Caco-2 (cell line): ENCODE measurements at regions not wholly inside any gene's neighbourhood (a gene's known extent, or its start where the extent isn't known, plus 50 kb on each side); places are given as distances from the start of the nearest gene placed in this dataset.

ENCODE experiments used
- BruUV-seq: library from RNA; stranded (reverse); fragments of 400-500 nt; replicated peaks from 2 replicates; lab custom pipeline; 2021; lab: Mats Ljungman, UMichigan
- CTCF ChIA-PET: fragments of 300-600 bp; sonication (Branson Sonifier 250); formaldehyde crosslinking; loops from one replicate; lab custom pipeline; 2022; ENCODE audit warnings: antibody characterized with exemption; lab: Charles Lee
- POLR2A ChIA-PET: fragments of 300-600 bp; sonication (Branson Sonifier 250); formaldehyde crosslinking; loops from one replicate; lab custom pipeline; 2022; ENCODE audit warnings: antibody characterized with exemption; lab: Charles Lee
- DNase-seq, 2 experiments: peaks; one replicate each; pipeline versions ENCODE4 v3.0.0 to v3.0.0-alpha.2; 2020 to 2022
- H3K27me3 ChIP-seq: replicated peaks from 2 replicates; pipeline ENCODE4 v1.6.0; 2011; ENCODE audit warnings: low read length; ENCODE audit not compliant: control insufficient read depth, insufficient read depth
- H3K36me3 ChIP-seq: 2 replicates; pipeline ENCODE4 v1.5.1; 2011; ENCODE audit warnings: low read length; ENCODE audit not compliant: control insufficient read depth, insufficient read depth
- H3K4me1 ChIP-seq: fragments of 250-450 bp; sonication (Bioruptor Pico); 2 replicates; pipeline ENCODE4 v1.5.1; 2020; ENCODE audit warnings: mild to moderate bottlenecking
- H3K4me3 ChIP-seq: 2 replicates; pipeline ENCODE4 v1.5.1; 2011; ENCODE audit warnings: low read depth, mild to moderate bottlenecking, control low read depth, low read length
- H3K9me3 ChIP-seq: fragments of 250-450 bp; sonication (Bioruptor Pico); 2 replicates; pipeline ENCODE4 v1.5.1; 2020; ENCODE audit warnings: mild to moderate bottlenecking, moderate library complexity
- H3K27ac Mint-ChIP-seq: one replicate; pipeline ENCODE4 v1.8.0; 2022; ENCODE audit warnings: mixed read lengths; ENCODE audit not compliant: unreplicated experiment
- H3K27me3 Mint-ChIP-seq: one replicate; pipeline ENCODE4 v1.8.0; 2022; ENCODE audit warnings: mixed read lengths; ENCODE audit not compliant: insufficient read depth, unreplicated experiment
- H3K36me3 Mint-ChIP-seq: one replicate; pipeline ENCODE4 v1.8.0; 2022; ENCODE audit warnings: mild to moderate bottlenecking, mixed read lengths; ENCODE audit not compliant: insufficient read depth, unreplicated experiment
- H3K4me1 Mint-ChIP-seq: one replicate; pipeline ENCODE4 v1.8.0; 2022; ENCODE audit warnings: low read depth, mixed read lengths; ENCODE audit not compliant: unreplicated experiment
- H3K4me3 Mint-ChIP-seq: one replicate; pipeline ENCODE4 v1.8.0; 2022; ENCODE audit warnings: mild to moderate bottlenecking, moderate library complexity, mixed read lengths; ENCODE audit not compliant: unreplicated experiment
- H3K9me3 Mint-ChIP-seq: one replicate; pipeline ENCODE4 v1.8.0; 2022; ENCODE audit warnings: mixed read lengths; ENCODE audit not compliant: unreplicated experiment
- intact Hi-C: fragments of 100-400 bp; cut with micrococcal nuclease; formaldehyde crosslinking; loops from one replicate; pipeline ENCODE4 v1.10.0; 2022; ENCODE audit not compliant: unreplicated experiment
- TF ChIP-seq, protein P1 (sequence below), 2 experiments: fragments of 200-600 bp in 1 of 2; IDR thresholded peaks; 1 replicate in 1 of 2; 2 replicates in 1 of 2; pipeline versions ENCODE4 v1.5.1 to v1.8.0; 2011 to 2022; ENCODE audit warnings: antibody characterized with exemption in 1 of 2, control low read depth in 1 of 2, inconsistent platforms in 1 of 2, low read depth in 1 of 2, low read length in 1 of 2, mild to moderate bottlenecking in 1 of 2, moderate library complexity in 1 of 2; ENCODE audit not compliant: insufficient read depth in 1 of 2, severe bottlenecking in 1 of 2, unreplicated experiment in 1 of 2

- H3K4me1 ChIP-seq = no peaks in the 10 kb centered on the region
- BruUV-seq = no TSS peak
- Mint-ChIP-seq H3K27me3 (peaks cover 3% of the 10 kb centered on the region), H3K4me1 (no peaks in the 10 kb centered on the region), H3K36me3 (no peaks in the 10 kb centered on the region), H3K9me3 (no peaks in the 10 kb centered on the region), H3K27ac (no peak overlapping the region), H3K4me3 (no peak overlapping the region)
- no peaks in the 10 kb centered on the region for H3K36me3 ChIP-seq
- ChIA-PET POLR2A (no interaction called here), CTCF (no interaction called here)
- intact Hi-C loops = no loop called here
- TF ChIP-seq, protein P1, sequence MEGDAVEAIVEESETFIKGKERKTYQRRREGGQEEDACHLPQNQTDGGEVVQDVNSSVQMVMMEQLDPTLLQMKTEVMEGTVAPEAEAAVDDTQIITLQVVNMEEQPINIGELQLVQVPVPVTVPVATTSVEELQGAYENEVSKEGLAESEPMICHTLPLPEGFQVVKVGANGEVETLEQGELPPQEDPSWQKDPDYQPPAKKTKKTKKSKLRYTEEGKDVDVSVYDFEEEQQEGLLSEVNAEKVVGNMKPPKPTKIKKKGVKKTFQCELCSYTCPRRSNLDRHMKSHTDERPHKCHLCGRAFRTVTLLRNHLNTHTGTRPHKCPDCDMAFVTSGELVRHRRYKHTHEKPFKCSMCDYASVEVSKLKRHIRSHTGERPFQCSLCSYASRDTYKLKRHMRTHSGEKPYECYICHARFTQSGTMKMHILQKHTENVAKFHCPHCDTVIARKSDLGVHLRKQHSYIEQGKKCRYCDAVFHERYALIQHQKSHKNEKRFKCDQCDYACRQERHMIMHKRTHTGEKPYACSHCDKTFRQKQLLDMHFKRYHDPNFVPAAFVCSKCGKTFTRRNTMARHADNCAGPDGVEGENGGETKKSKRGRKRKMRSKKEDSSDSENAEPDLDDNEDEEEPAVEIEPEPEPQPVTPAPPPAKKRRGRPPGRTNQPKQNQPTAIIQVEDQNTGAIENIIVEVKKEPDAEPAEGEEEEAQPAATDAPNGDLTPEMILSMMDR (IDR thresholded peaks at IDR 0.05; ENCODE audit: insufficient read depth in 1 of 2, low read depth in 1 of 2, low read length in 1 of 2, severe bottlenecking in 1 of 2, unreplicated experiment in 1 of 2) = no peak
- H3K4me3 ChIP-seq = no peak overlapping the region
- H3K9me3 ChIP-seq = no peaks in the 10 kb centered on the region
- no peak for DNase-seq
- no peaks in the 10 kb centered on the region for H3K27me3 ChIP-seq
These were observed 126.2 kb upstream of the SYNPR start for GRCh38 chr3:63151897-63152296.

GRCh38 chr3:63159764-63160163 is 118.3 kb upstream of the SYNPR start:
- no peak for DNase-seq
- peaks cover 4% of the 10 kb centered on the region for H3K27me3 Mint-ChIP-seq
- Histone ChIP-seq H3K4me3 (no peak overlapping the region), H3K27me3 (no peaks in the 10 kb centered on the region), H3K9me3 (no peaks in the 10 kb centered on the region), H3K4me1 (no peaks in the 10 kb centered on the region), H3K36me3 (no peaks in the 10 kb centered on the region)
- intact Hi-C loops = no loop called here
- H3K4me3 Mint-ChIP-seq = no peak overlapping the region
- ChIA-PET CTCF (no interaction called here), POLR2A (no interaction called here)
- BruUV-seq = no TSS peak
- H3K4me1 Mint-ChIP-seq = no peaks in the 10 kb centered on the region
- TF ChIP-seq, protein P1 (IDR thresholded peaks at IDR 0.05; ENCODE audit: insufficient read depth in 1 of 2, low read depth in 1 of 2, low read length in 1 of 2, severe bottlenecking in 1 of 2, unreplicated experiment in 1 of 2) = no peak
- H3K27ac Mint-ChIP-seq = no peak overlapping the region
- no peaks in the 10 kb centered on the region for H3K36me3 Mint-ChIP-seq
- no peaks in the 10 kb centered on the region for H3K9me3 Mint-ChIP-seq

GRCh38 chr3:63167113-63167512 is 111.0 kb upstream of the SYNPR start:
- no peaks in the 10 kb centered on the region for H3K27me3 ChIP-seq
- intact Hi-C loops = no loop called here
- no peak for DNase-seq
- H3K4me3 ChIP-seq = no peak overlapping the region
- H3K9me3 ChIP-seq = no peaks in the 10 kb centered on the region
- no TSS peak for BruUV-seq
- Mint-ChIP-seq H3K4me1 (no peaks in the 10 kb centered on the region), H3K9me3 (no peaks in the 10 kb centered on the region), H3K36me3 (no peaks in the 10 kb centered on the region), H3K27ac (no peak overlapping the region), H3K27me3 (no peaks in the 10 kb centered on the region), H3K4me3 (no peak overlapping the region)
- no peaks in the 10 kb centered on the region for H3K4me1 ChIP-seq
- CTCF ChIA-PET = no interaction called here
- TF ChIP-seq, protein P1 (IDR thresholded peaks at IDR 0.05; ENCODE audit: insufficient read depth in 1 of 2, low read depth in 1 of 2, low read length in 1 of 2, severe bottlenecking in 1 of 2, unreplicated experiment in 1 of 2) = no peak
- no peaks in the 10 kb centered on the region for H3K36me3 ChIP-seq
- POLR2A ChIA-PET = no interaction called here
